Adrenal gland (tissue), 5 donors: ENCODE measurements at regions not wholly inside any gene's neighbourhood (a gene's known extent, or its start where the extent isn't known, plus 50 kb on each side); places are given as distances from the start of the nearest gene placed in this dataset.

ENCODE experiments used
- POLR2A ChIP-seq, 2 donors: fragments of 450-650 bp; IDR thresholded peaks; one replicate each; pipeline ENCODE4 v1.6.1; 2017; ENCODE audit warnings: antibody characterized with exemption in 2 of 2, mild to moderate bottlenecking in 2 of 2, moderate library complexity in 1 of 2
- TF ChIP-seq, protein P1 (sequence below), 6 experiments: fragments of 450-650 bp in 4 of 6; fragments of 200-600 bp in 2 of 6; sonication (generic) in 1 of 6; IDR thresholded peaks; 1 replicate in 5 of 6; 2 replicates in 1 of 6; pipeline versions ENCODE4 v1.5.1 to v1.8.0; 2016 to 2021; ENCODE audit warnings: antibody characterized with exemption in 6 of 6, mild to moderate bottlenecking in 2 of 6, moderate library complexity in 1 of 6
- donor health status: DM: no; HTN: no; CAD: no.

DNA sequence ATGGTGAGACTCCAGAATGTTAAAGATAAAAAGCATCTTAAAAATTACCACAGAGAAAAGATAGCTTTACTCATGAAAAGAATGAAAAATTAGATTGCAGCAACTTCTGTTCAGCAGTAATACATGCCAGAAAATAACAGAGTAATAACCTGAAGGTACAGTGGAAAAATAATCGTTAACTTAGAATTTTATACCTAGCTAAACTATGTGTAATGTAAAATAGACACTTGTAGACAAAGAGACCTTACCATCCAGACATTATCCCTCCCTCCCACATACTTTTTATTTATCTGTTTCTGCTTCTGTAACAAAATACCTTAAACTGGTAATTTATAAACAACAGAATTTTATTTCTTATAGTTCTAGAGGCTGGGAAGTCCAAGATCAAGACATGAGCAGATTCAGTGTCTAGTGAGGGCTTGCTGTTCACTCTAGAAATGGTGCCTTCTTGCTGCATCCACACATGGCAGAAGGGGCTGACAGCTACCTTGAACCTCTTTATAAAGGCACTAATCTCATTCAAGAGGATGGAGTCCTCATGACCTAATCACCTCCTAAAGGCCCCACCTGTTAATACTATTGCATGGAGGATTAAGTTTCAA lies 90.7 kb downstream of the COL6A6 start:
- TF ChIP-seq, protein P1, sequence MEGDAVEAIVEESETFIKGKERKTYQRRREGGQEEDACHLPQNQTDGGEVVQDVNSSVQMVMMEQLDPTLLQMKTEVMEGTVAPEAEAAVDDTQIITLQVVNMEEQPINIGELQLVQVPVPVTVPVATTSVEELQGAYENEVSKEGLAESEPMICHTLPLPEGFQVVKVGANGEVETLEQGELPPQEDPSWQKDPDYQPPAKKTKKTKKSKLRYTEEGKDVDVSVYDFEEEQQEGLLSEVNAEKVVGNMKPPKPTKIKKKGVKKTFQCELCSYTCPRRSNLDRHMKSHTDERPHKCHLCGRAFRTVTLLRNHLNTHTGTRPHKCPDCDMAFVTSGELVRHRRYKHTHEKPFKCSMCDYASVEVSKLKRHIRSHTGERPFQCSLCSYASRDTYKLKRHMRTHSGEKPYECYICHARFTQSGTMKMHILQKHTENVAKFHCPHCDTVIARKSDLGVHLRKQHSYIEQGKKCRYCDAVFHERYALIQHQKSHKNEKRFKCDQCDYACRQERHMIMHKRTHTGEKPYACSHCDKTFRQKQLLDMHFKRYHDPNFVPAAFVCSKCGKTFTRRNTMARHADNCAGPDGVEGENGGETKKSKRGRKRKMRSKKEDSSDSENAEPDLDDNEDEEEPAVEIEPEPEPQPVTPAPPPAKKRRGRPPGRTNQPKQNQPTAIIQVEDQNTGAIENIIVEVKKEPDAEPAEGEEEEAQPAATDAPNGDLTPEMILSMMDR (IDR thresholded peaks at IDR 0.05) = no peak
- TF ChIP-seq POLR2A (IDR thresholded peaks at IDR 0.05) = no peak
